Panc1 (cell line): ENCODE measurements at regions not wholly inside any gene's neighbourhood (a gene's known extent, or its start where the extent isn't known, plus 50 kb on each side); places are given as distances from the start of the nearest gene placed in this dataset.
"Not testable (repeated sequence)": the region's sequence is repeated elsewhere in the genome, so short reads cannot be mapped to it uniquely, and the experiment has no call there.

Source experiments
- REST ChIP-seq, 2 experiments: IDR thresholded peaks; 2 replicates each; pipeline ENCODE4 v1.6.1; 2011 to 2012; ENCODE audit warnings: low read depth in 2 of 2, control low read depth in 1 of 2, low read length in 1 of 2, mild to moderate bottlenecking in 1 of 2, moderate library complexity in 1 of 2; ENCODE audit not compliant: insufficient read depth in 1 of 2
- SIN3A ChIP-seq: IDR thresholded peaks from 2 replicates; pipeline ENCODE4 v1.6.1; 2012; ENCODE audit warnings: low read depth, mild to moderate bottlenecking, low read length, moderate library complexity, borderline replicate concordance; ENCODE audit not compliant: insufficient read depth
- TF ChIP-seq, protein P1 (sequence below): fragments of 450-650 bp; IDR thresholded peaks from 2 replicates; pipeline ENCODE4 v1.5.1; 2017; ENCODE audit warnings: mild to moderate bottlenecking

DNA sequence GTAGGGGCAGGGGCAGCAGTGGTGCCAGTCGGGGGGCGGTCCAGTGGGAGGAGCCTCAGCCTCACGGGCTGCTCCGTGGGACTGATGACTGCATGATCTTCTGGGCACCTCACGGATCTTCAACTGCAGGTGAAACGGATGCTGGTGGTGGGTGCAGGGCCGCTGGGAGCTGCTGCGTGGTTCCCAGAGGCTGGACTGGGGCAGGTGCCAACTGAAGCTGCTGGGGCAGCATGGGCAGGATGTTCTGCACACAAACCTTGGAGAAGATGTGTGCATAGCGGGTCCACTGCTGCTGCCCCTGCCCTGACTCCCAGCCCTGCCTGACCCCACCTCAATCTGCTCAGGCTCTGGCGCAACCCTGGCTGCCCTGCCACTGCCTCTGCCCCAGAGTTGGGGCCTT, 104.2 kb upstream of the TP53BP2 start:
- TF ChIP-seq, protein P1, sequence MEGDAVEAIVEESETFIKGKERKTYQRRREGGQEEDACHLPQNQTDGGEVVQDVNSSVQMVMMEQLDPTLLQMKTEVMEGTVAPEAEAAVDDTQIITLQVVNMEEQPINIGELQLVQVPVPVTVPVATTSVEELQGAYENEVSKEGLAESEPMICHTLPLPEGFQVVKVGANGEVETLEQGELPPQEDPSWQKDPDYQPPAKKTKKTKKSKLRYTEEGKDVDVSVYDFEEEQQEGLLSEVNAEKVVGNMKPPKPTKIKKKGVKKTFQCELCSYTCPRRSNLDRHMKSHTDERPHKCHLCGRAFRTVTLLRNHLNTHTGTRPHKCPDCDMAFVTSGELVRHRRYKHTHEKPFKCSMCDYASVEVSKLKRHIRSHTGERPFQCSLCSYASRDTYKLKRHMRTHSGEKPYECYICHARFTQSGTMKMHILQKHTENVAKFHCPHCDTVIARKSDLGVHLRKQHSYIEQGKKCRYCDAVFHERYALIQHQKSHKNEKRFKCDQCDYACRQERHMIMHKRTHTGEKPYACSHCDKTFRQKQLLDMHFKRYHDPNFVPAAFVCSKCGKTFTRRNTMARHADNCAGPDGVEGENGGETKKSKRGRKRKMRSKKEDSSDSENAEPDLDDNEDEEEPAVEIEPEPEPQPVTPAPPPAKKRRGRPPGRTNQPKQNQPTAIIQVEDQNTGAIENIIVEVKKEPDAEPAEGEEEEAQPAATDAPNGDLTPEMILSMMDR, result not testable (repeated sequence)
- TF ChIP-seq SIN3A; REST (IDR thresholded peaks at IDR 0.05; ENCODE audit: insufficient read depth in 1 of 2, low read depth in 2 of 2, low read length in 1 of 2): not testable (repeated sequence)
